HCT116 (cell line): ENCODE measurements at regions not wholly inside any gene's neighbourhood (a gene's known extent, or its start where the extent isn't known, plus 50 kb on each side); places are given as distances from the start of the nearest gene placed in this dataset.

Experiments
- ATAC-seq: fragments of 200-7000 bp; cut with Tn5 transposase; 2 replicates; pipeline ENCODE4 v1.9.1; 2020; ENCODE audit warnings: mild to moderate bottlenecking, moderate library complexity
- BruUV-seq: library from RNA; stranded (reverse); fragments of 400-500 nt; replicated peaks from 2 replicates; lab custom pipeline; 2021; lab: Mats Ljungman, UMichigan
- CTCF ChIA-PET: fragments of 300-600 bp; sonication (Branson Sonifier 250); formaldehyde crosslinking; loops from one replicate; lab custom pipeline; 2021; ENCODE audit warnings: antibody characterized with exemption; lab: Charles Lee
- POLR2A ChIA-PET: fragments of 300-600, 350-600 bp; sonication (Branson Sonifier 250); formaldehyde crosslinking; loops from one replicate; lab custom pipeline; 2021; ENCODE audit warnings: antibody characterized with exemption; lab: Charles Lee
- RAD21 ChIA-PET, 2 experiments: fragments of 300-600 bp; sonication (Branson Sonifier 250); formaldehyde crosslinking; loops; one replicate each; lab custom pipeline; 2023; ENCODE audit warnings: low total read pairs in 2 of 2; ENCODE audit not compliant: uncharacterized antibody in 2 of 2, unreplicated experiment in 2 of 2, low non-redundant PET in 1 of 2; lab: Charles Lee
- DNase-seq: peaks from one replicate; pipeline ENCODE4 v3.0.0-alpha.2; 2010; ENCODE audit warnings: low read depth, low spot score
- H2AFZ ChIP-seq: fragments of 200-600 bp; shearing (Covaris generic), sonication (generic); 2 replicates; pipeline ENCODE4 v1.6.1; 2017; ENCODE audit warnings: low read depth, mixed run types, mixed read lengths, antibody characterized with exemption, low read length; ENCODE audit not compliant: poor library complexity, severe bottlenecking
- H3K27ac ChIP-seq: 2 replicates; pipeline ENCODE4 v1.5.1; 2012; ENCODE audit warnings: low read depth, low read length
- H3K27me3 ChIP-seq: fragments of 200-600 bp; sonication (generic); 2 replicates; pipeline ENCODE4 v1.6.1; 2016; ENCODE audit warnings: mixed run types, low read length, mixed read lengths; ENCODE audit not compliant: insufficient read depth
- H3K36me3 ChIP-seq, 2 experiments: fragments of 200-500 bp in 1 of 2; fragments of 200-600 bp in 1 of 2; sonication (Bioruptor generic) in 1 of 2; sonication (generic) in 1 of 2; 2 replicates each; pipeline versions ENCODE4 v1.5.1 to v1.6.1; 2014 to 2016; ENCODE audit warnings: low read length in 2 of 2, inconsistent platforms in 1 of 2, mixed read lengths in 1 of 2, mixed run types in 1 of 2; ENCODE audit not compliant: insufficient read depth in 2 of 2, control insufficient read depth in 1 of 2
- H3K4me1 ChIP-seq, 2 experiments: fragments of 200-600 bp in 1 of 2; sonication (generic) in 1 of 2; 2 replicates each; pipeline versions ENCODE4 v1.5.1 to v1.6.1; 2012 to 2017; ENCODE audit warnings: low read length in 2 of 2, inconsistent platforms in 1 of 2, mild to moderate bottlenecking in 1 of 2, mixed read lengths in 1 of 2, mixed run types in 1 of 2, moderate library complexity in 1 of 2; ENCODE audit not compliant: insufficient read depth in 2 of 2, control insufficient read depth in 1 of 2
- H3K4me2 ChIP-seq: fragments of 200-600 bp; sonication (generic); 2 replicates; pipeline ENCODE4 v1.6.1; 2017; ENCODE audit warnings: mixed run types, low read length, mixed read lengths
- H3K4me3 ChIP-seq, 2 experiments: fragments of 200-600 bp in 1 of 2; sonication (generic) in 1 of 2; replicated peaks in 1 of 2; 2 replicates each; pipeline ENCODE4 v1.5.1; 2011 to 2016; ENCODE audit warnings: low read length in 2 of 2, control low read depth in 1 of 2, low read depth in 1 of 2, mild to moderate bottlenecking in 1 of 2, mixed read lengths in 1 of 2, mixed run types in 1 of 2
- H3K79me2 ChIP-seq: fragments of 200-600 bp; sonication (generic); 2 replicates; pipeline ENCODE4 v1.6.1; 2017; ENCODE audit warnings: mild to moderate bottlenecking, mixed run types, low read length, moderate library complexity, mixed read lengths; ENCODE audit not compliant: insufficient read depth
- H3K9ac ChIP-seq: fragments of 200-600 bp; sonication (generic); 2 replicates; pipeline ENCODE4 v1.6.1; 2016; ENCODE audit warnings: low read length, mixed read lengths
- H3K9me2 ChIP-seq: fragments of 200-600 bp; sonication (generic), shearing (Covaris generic); 2 replicates; pipeline ENCODE4 v1.6.1; 2017; ENCODE audit warnings: mixed run types, mild to moderate bottlenecking, moderate library complexity; ENCODE audit not compliant: insufficient read depth
- H3K9me3 ChIP-seq, 2 experiments: fragments of 200-500 bp in 1 of 2; fragments of 200-600 bp in 1 of 2; sonication (Bioruptor generic) in 1 of 2; sonication (generic) in 1 of 2; 2 replicates each; pipeline ENCODE4 v1.6.1; 2014 to 2017; ENCODE audit warnings: low read length in 2 of 2, mixed read lengths in 2 of 2, inconsistent platforms in 1 of 2, low read depth in 1 of 2, mild to moderate bottlenecking in 1 of 2, mixed run types in 1 of 2, moderate library complexity in 1 of 2; ENCODE audit not compliant: control insufficient read depth in 1 of 2, insufficient read depth in 1 of 2
- H4K20me1 ChIP-seq: fragments of 200-600 bp; sonication (generic), shearing (Covaris generic); 2 replicates; pipeline ENCODE4 v1.6.1; 2017; ENCODE audit warnings: mixed run types, mild to moderate bottlenecking, moderate library complexity; ENCODE audit not compliant: insufficient read depth
- ATF3 ChIP-seq: IDR thresholded peaks from 2 replicates; pipeline ENCODE4 v1.6.1; 2012
- CEBPB ChIP-seq: IDR thresholded peaks from 2 replicates; pipeline ENCODE4 v1.6.1; 2012; ENCODE audit warnings: low read depth
- EGR1 ChIP-seq: IDR thresholded peaks from 2 replicates; pipeline ENCODE4 v1.6.1; 2012; ENCODE audit warnings: low read depth
- EZH2 ChIP-seq: fragments of 200-600 bp; sonication (generic); IDR thresholded peaks from 2 replicates; pipeline ENCODE4 v1.6.1; 2017; ENCODE audit warnings: antibody characterized with exemption, mixed run types
- FOSL1 ChIP-seq: IDR thresholded peaks from 2 replicates; pipeline ENCODE4 v1.6.1; 2012; ENCODE audit warnings: low read depth
- JUND ChIP-seq: IDR thresholded peaks from 2 replicates; pipeline ENCODE4 v1.6.1; 2012
- POLR2A ChIP-seq: IDR thresholded peaks from 2 replicates; pipeline ENCODE4 v1.7.0; 2011; ENCODE audit warnings: borderline replicate concordance; ENCODE audit not compliant: insufficient read depth, insufficient read length; ENCODE audit errors: extremely low read depth
- POLR2AphosphoS5 ChIP-seq: IDR thresholded peaks from 2 replicates; pipeline ENCODE4 v1.6.1; 2011; ENCODE audit warnings: mild to moderate bottlenecking, low read depth, low read length, moderate library complexity
- REST ChIP-seq: IDR thresholded peaks from 2 replicates; pipeline ENCODE4 v1.6.1; 2012; ENCODE audit warnings: low read depth
- SP1 ChIP-seq: IDR thresholded peaks from 2 replicates; pipeline ENCODE4 v1.6.1; 2012; ENCODE audit warnings: low read depth
- SRF ChIP-seq: IDR thresholded peaks from 2 replicates; pipeline ENCODE4 v1.6.1; 2012; ENCODE audit warnings: low read depth
- ZNF274 ChIP-seq: fragments of 200-500 bp; sonication (Bioruptor generic); IDR thresholded peaks from 2 replicates; pipeline ENCODE4 v1.6.1; 2014; ENCODE audit warnings: mild to moderate bottlenecking, low read depth, low read length, inconsistent platforms
- intact Hi-C: fragments of 100-400 bp; cut with micrococcal nuclease; formaldehyde crosslinking; loops from 2 replicates; pipeline ENCODE4 v1.10.0; 2022

- Histone ChIP-seq H3K9me2 (no peaks in the 10 kb centered on the region), H3K9ac (no peak overlapping the region), H3K4me2 (no peak overlapping the region), H3K27ac (no peak overlapping the region), H3K36me3 (no peaks in the 10 kb centered on the region), H3K4me1 (peaks cover 0 to 3% of the 10 kb centered on the region in 2 experiments; a peak in 2 of 4 replicates), H2AFZ (peak overlapping the region; percentile 95), H3K4me3 (no peak overlapping the region), H3K9me3 (no peaks in the 10 kb centered on the region), H4K20me1 (no peaks in the 10 kb centered on the region), H3K27me3 (no peaks in the 10 kb centered on the region), H3K79me2 (no peaks in the 10 kb centered on the region)
- intact Hi-C loops, result no loop called here
- ChIA-PET POLR2A (no interaction called here), CTCF (no interaction called here), RAD21 (no interaction called here)
- BruUV-seq, result no TSS peak
- ATAC-seq (no peak), DNase-seq (no peak)
- no peak for TF ChIP-seq POLR2AphosphoS5
- no peak for TF ChIP-seq SRF
- TF ChIP-seq EGR1, result no peak
- no peak for TF ChIP-seq CEBPB
- no peak for TF ChIP-seq POLR2A
- no peak for TF ChIP-seq EZH2
- TF ChIP-seq SP1, result no peak
- TF ChIP-seq REST, result no peak
- TF ChIP-seq ZNF274, result no peak
- no peak for TF ChIP-seq ATF3
- no peak for TF ChIP-seq JUND
- no peak for TF ChIP-seq FOSL1
Measured at GRCh38 chr3:109728861-109729494, 391.6 kb upstream of the DPPA4 start.
